ENCODE measurements at regions not wholly inside any gene's neighbourhood (a gene's known extent, or its start where the extent isn't known, plus 50 kb on each side); places are given as distances from the start of the nearest gene placed in this dataset.

DNA sequence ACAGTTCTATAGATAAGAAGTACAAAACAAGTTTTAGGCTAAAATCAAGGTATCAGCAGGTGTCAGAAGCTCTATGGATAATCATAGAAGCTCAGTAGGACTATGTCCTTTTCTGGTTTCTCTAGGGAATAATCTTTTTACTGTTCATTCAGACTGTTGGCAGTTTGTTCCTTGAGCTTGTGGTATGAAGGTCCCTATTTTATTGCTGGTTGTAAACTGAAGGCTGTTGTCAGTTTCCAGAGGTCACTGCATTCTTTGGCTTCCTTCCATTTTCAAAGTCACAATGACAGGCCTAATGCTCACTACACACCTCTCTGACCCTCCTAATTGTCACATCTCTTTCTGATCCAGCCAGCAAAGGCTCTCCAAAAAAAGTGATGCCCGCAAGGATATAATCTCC, 337.9 kb upstream of the EDNRB start:
- TF ChIP-seq, protein P1, sequence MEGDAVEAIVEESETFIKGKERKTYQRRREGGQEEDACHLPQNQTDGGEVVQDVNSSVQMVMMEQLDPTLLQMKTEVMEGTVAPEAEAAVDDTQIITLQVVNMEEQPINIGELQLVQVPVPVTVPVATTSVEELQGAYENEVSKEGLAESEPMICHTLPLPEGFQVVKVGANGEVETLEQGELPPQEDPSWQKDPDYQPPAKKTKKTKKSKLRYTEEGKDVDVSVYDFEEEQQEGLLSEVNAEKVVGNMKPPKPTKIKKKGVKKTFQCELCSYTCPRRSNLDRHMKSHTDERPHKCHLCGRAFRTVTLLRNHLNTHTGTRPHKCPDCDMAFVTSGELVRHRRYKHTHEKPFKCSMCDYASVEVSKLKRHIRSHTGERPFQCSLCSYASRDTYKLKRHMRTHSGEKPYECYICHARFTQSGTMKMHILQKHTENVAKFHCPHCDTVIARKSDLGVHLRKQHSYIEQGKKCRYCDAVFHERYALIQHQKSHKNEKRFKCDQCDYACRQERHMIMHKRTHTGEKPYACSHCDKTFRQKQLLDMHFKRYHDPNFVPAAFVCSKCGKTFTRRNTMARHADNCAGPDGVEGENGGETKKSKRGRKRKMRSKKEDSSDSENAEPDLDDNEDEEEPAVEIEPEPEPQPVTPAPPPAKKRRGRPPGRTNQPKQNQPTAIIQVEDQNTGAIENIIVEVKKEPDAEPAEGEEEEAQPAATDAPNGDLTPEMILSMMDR (IDR thresholded peaks at IDR 0.05 in 8 of 11, conservative IDR thresholded peaks at IDR 0.05 in 3 of 11) = no peak
- TF ChIP-seq POLR2A (IDR thresholded peaks at IDR 0.05) (no peak), POLR2AphosphoS5 (IDR thresholded peaks at IDR 0.05) (no peak)
